ENCODE measurements at regions not wholly inside any gene's neighbourhood (a gene's known extent, or its start where the extent isn't known, plus 50 kb on each side); places are given as distances from the start of the nearest gene placed in this dataset.

DNA sequence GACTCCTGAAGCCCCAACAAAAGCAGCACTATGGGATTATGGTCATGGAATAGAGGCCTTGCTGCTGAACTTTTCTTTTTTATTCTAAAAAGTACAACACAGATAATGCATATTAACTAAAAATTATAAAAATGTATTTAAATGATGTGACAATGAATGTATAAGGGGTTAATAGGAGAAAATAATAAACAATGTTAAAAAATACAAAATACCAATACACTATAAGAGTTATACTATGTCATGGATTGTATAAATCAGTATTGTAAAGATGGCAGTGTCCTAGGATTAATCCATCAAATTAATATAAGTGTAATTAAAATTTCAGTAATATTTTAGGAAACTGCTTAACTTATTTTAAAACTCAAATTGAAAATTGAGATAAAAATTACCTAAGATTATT lies 58.3 kb upstream of the TOP3B start:
- no peak overlapping the region for H3K27ac Mint-ChIP-seq
- no peak for DNase-seq
- peaks cover 58 to 61% (median 61%) of the 10 kb centered on the region in 3 donors for H3K4me1 Mint-ChIP-seq
- H3K4me3 Mint-ChIP-seq, result no peak overlapping the region
- H3K36me3 Mint-ChIP-seq, result peaks cover 0 to 5% of the 10 kb centered on the region in 2 donors
- ATAC-seq (ENCODE audit: low read depth in 2 of 2), result no peak
- no peaks in the 10 kb centered on the region for H3K27me3 Mint-ChIP-seq
- H3K9me3 Mint-ChIP-seq, result peaks cover 0 to 9% (median 0%) of the 10 kb centered on the region in 7 donors

DNA sequence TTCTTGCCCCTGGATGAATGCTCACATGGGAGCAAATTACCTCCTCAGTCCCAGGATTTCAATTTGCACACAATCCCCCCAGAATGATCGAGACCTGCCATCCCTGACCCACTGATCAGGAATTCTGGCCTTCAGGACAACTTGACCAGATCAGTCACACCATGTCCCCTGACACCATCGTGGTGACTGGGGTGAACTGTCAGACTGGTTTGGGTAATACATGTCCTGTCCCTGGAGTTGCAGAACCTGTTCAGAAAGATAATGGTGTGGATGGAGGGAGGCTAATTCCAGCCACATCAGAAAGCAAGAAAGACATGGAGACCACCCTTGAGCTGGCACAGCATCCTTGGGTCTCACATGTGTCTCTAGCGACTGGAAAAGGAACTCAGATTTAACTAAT lies 57.9 kb upstream of the TOP3B start:
- H3K27me3 Mint-ChIP-seq, result no peaks in the 10 kb centered on the region
- peaks cover 0 to 9% (median 0%) of the 10 kb centered on the region in 7 donors for H3K9me3 Mint-ChIP-seq
- no peak for DNase-seq
- peaks cover 0 to 5% of the 10 kb centered on the region in 2 donors for H3K36me3 Mint-ChIP-seq
- no peak for ATAC-seq (ENCODE audit: low read depth in 2 of 2)
- peaks cover 61 to 62% (median 62%) of the 10 kb centered on the region in 3 donors for H3K4me1 Mint-ChIP-seq
- H3K27ac Mint-ChIP-seq, result peak overlapping the region in 2 of 6 donors; percentile 10 to 89
- H3K4me3 Mint-ChIP-seq, result no peak overlapping the region

DNA sequence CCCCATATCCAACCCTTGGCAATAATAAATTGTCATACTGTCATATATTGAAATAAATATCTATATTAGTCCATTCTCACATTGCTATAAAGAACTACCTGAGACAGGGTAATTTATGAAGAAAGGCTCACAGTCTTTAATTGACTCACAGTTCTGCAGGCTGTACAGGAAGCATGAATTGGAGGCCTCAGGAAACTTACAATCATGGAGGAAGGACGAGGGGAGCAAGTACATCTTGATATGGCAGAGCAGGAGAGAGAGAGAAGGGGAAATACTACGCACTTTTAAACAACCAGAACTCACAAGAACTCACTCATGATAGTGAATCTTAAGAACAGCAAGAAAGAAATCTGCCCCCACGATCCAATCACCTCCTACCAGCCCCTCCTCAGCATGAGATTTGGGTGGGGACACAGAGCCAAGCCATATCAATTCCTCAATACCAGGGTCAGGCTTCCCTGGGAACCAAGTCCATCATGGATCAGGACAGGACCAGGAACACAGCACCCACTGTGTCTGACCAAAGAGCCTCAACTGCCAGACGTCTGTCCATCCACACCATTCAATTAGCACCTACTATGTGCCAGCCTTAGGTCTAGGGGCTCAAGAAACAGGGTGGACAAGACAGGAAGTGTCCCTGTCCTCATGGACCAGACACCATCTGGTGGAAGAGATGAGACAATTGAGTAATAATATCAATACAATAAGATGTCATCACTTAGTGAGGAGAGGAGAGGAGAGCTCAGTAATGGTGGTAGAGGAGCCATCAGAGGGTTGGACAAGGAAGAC lies 56.9 kb upstream of the TOP3B start:
- H3K27me3 Mint-ChIP-seq, result no peaks in the 10 kb centered on the region
- H3K27ac Mint-ChIP-seq, result peak overlapping the region in 3 of 6 donors; percentile 26 to 89 (median 71)
- H3K9me3 Mint-ChIP-seq, result peaks cover 0 to 9% (median 0%) of the 10 kb centered on the region in 7 donors
- H3K4me1 Mint-ChIP-seq, result peaks cover 60 to 72% (median 68%) of the 10 kb centered on the region in 3 donors
- H3K4me3 Mint-ChIP-seq, result peak overlapping the region in 2 of 8 donors; percentile 5 to 22
- no peak for ATAC-seq (ENCODE audit: low read depth in 2 of 2)
- DNase-seq, result no peak
- peaks cover 0 to 5% of the 10 kb centered on the region in 2 donors for H3K36me3 Mint-ChIP-seq

DNA sequence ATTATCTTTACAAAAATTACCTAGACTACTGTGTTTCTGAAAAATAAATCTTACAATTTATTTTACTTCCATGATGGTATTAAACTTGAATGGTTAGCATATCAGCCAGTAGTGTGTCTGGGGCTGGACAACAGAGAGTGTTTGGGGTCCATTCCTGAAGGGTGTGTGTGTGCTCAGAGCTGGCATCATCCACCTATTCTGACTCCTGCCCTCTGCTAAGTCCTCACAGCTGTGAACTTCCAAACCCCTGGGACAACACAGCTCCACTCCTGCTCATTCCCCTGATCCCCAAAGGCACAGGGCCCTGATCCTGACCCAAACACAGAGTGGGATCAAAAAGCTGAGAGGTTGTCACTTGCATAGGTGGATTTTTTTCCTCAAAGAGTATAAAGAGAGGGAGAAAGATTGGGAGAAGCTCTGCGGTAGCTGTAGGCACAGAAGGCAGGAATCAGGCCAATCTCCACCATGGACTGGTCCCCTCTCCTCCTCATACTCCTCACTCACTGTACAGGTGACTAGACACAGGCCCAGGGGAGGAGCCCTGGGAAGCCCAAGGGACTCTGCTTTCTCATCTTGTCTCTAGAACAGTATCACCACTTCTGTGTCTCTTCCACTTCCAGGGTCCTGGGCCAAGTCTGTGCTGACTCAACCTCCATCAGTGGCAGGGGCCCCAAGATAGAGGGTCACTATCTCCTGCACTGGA lies 55.7 kb upstream of the TOP3B start:
- H3K27ac Mint-ChIP-seq, result peak overlapping the region; percentile 14 to 93 (median 86)
- H3K4me3 Mint-ChIP-seq, result peak overlapping the region in 4 of 8 donors; percentile 15 to 35 (median 24)
- peaks cover 0 to 9% (median 0%) of the 10 kb centered on the region in 7 donors for H3K9me3 Mint-ChIP-seq
- peaks cover 0 to 5% of the 10 kb centered on the region in 2 donors for H3K36me3 Mint-ChIP-seq
- peaks cover 57 to 65% (median 61%) of the 10 kb centered on the region in 3 donors for H3K4me1 Mint-ChIP-seq
- no peak for ATAC-seq (ENCODE audit: low read depth in 2 of 2)
- no peak for DNase-seq
- H3K27me3 Mint-ChIP-seq, result no peaks in the 10 kb centered on the region

DNA sequence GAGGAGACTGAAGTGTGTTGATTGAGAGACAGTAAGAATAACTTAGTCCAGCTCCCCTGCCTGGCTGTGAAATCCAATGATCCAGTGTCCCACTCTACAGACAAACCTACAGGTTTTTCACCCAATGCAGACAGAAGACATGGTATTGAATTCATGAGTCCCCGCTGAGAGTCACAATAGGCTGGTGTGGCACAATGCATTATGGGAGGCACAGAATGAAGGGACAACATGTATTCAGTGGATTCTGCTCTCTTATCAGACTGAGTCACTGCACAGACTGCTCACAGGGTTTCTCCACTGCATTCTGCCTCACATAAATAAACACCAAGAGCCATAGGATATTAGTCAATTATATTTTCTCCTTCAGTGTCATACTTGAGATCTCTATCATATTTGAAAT lies 55.2 kb upstream of the TOP3B start:
- ATAC-seq (ENCODE audit: low read depth in 2 of 2), result no peak
- H3K4me1 Mint-ChIP-seq, result peaks cover 55 to 65% (median 61%) of the 10 kb centered on the region in 3 donors
- H3K27me3 Mint-ChIP-seq, result no peaks in the 10 kb centered on the region
- H3K4me3 Mint-ChIP-seq, result peak overlapping the region in 5 of 8 donors; percentile 13 to 71 (median 62)
- H3K27ac Mint-ChIP-seq, result peak overlapping the region in 5 of 6 donors; percentile 79 to 91 (median 89)
- H3K36me3 Mint-ChIP-seq, result peaks cover 0 to 5% of the 10 kb centered on the region in 2 donors
- no peak for DNase-seq
- H3K9me3 Mint-ChIP-seq, result peaks cover 0 to 9% (median 0%) of the 10 kb centered on the region in 7 donors

DNA sequence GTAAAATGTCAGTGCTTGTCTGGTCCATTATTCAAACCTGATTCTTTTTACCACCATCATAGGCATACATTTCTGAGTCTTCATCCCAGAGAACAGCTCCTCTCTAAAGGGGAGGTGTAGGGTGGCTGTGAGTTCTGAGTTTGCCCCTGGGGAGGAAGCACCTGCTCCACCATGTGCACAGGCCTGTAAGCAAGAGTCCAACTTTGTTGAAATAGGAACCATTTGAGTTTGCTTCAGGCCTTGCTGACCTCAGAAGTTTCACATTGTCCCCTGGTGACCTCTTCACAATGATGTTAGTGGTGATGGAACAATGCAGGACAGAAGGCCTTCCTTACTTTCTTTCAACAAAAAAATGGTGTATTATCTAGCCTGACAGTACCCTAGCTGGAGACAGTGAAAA lies 54.6 kb upstream of the TOP3B start:
- no peaks in the 10 kb centered on the region for H3K27me3 Mint-ChIP-seq
- peak; percentile 93 to 95 for ATAC-seq (ENCODE audit: low read depth in 2 of 2)
- peaks cover 0 to 5% of the 10 kb centered on the region in 2 donors for H3K36me3 Mint-ChIP-seq
- H3K9me3 Mint-ChIP-seq, result peaks cover 0 to 9% (median 0%) of the 10 kb centered on the region in 7 donors
- peak overlapping the region in 7 of 8 donors; percentile 10 to 71 (median 62) for H3K4me3 Mint-ChIP-seq
- H3K4me1 Mint-ChIP-seq, result peaks cover 60 to 67% (median 66%) of the 10 kb centered on the region in 3 donors
- peak; percentile 61 for DNase-seq
- H3K27ac Mint-ChIP-seq, result peak overlapping the region; percentile 21 to 91 (median 86)

DNA sequence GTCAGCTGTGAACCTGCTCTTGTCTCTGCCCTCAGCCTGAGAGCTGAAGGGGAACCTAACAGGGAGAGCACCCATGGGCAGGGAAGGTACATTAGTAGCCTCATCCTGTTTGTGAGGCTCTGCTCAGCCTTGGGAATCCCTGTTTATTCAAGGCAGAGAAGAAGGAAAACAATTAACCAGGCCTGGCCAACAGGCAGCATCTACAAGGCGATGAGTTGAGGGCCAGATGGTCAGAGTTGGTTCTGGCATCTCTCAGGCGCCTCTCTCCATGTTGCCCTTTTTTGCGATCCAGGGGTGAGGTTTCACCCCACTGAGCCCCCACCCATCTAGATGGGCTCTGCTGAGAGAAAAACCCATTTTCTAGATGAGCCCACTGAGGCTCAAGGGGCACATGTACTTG lies 54.0 kb upstream of the TOP3B start:
- Mint-ChIP-seq H3K4me3 (peak overlapping the region in 4 of 8 donors; percentile 15 to 62 (median 57)), H3K27me3 (no peaks in the 10 kb centered on the region), H3K4me1 (peaks cover 60 to 67% (median 66%) of the 10 kb centered on the region in 3 donors), H3K9me3 (peaks cover 0 to 9% (median 0%) of the 10 kb centered on the region in 7 donors), H3K36me3 (peaks cover 0 to 5% of the 10 kb centered on the region in 2 donors), H3K27ac (peak overlapping the region in 5 of 6 donors; percentile 30 to 91 (median 82))
- DNase-seq (no peak), ATAC-seq (ENCODE audit: low read depth in 2 of 2) (no peak)

DNA sequence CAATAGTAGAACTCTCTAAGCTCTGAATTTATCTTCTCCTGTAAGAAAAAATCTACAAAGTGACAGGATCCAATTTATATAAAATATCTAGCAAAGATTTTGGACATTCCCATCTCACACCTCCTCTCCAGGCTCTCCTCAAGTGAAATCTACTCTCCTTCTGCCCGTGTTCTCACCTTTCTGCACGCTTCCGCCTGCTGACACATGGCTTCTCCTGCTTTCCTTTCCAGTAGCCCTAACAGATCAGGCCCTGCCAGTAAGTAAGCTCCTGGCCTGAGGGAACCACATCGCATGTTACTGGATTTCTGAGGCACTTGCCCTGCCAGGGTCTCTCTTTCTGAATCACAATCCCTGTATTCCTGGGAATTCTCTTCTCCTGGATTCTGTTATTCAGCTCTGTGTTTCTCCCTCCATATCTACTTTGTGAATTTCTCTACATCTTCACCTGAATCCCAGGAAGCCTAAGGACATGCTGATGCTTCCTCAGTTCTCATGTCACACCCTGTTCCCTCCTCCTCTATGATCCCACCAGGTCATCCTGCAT lies 53.3 kb upstream of the TOP3B start:
- ATAC-seq (ENCODE audit: low read depth in 2 of 2) (no peak), DNase-seq (no peak)
- Mint-ChIP-seq H3K4me1 (peaks cover 65 to 73% (median 72%) of the 10 kb centered on the region in 3 donors), H3K9me3 (peaks cover 0 to 9% (median 0%) of the 10 kb centered on the region in 7 donors), H3K4me3 (peak overlapping the region in 3 of 8 donors; percentile 54 to 65 (median 62)), H3K27me3 (no peaks in the 10 kb centered on the region), H3K36me3 (peaks cover 0 to 5% of the 10 kb centered on the region in 2 donors), H3K27ac (peak overlapping the region; percentile 79 to 91 (median 84))

DNA sequence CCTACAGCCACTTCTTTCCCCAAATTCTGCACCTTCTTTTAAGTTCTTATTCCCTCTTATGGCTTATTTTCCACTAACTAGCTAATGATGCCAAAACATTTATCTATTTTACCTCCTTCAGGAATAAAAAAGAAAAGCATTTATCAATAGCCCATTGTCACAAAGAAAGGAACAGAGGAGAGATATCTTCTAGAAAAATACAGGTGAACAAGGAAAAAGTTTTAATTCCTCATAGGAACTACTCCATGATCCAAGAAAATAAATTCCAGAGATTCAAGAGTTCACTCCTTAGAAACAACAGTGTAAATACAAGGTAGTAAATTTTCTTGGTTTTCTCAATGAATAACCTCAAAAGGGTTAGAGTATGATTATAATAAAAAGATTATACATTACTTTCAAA lies 52.6 kb upstream of the TOP3B start:
- Mint-ChIP-seq H3K27ac (peak overlapping the region in 3 of 6 donors; percentile 83 to 92 (median 83)), H3K9me3 (peaks cover 0 to 9% (median 0%) of the 10 kb centered on the region in 7 donors), H3K36me3 (peaks cover 0 to 5% of the 10 kb centered on the region in 2 donors), H3K4me1 (peaks cover 71 to 79% (median 79%) of the 10 kb centered on the region in 3 donors), H3K27me3 (no peaks in the 10 kb centered on the region), H3K4me3 (no peak overlapping the region)
- no peak for DNase-seq
- no peak for ATAC-seq (ENCODE audit: low read depth in 2 of 2)

DNA sequence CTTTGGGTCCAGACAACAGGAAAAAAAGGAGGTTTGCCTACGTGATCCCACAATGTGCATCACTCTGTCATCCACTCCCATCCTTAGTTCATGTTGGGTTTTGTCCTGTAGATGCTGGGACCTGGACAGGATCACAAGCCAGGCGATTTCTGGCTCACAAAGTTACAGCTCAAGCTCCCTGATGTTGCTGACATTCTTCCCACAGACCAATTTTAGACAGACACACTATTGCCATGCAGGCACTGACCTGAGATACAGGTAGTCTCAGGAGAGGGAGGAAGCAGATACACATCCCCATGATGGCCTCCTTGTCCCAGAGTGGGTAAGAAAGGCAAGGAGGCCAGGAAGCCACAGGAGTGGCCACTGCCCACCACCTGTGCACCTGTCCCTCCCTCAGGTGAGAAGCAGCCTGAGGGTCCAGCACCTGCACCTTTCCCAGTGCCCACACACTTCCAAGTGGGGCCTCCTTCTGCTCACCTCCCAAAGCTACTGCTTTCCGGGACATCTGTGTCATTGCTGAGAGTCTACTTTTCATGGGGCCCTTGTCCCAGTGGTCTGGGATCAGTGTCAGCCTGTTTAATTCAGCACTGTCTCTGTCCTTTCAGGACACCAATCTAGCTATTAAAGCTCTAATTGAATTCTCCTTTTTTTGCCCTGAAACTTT lies 52.0 kb upstream of the TOP3B start:
- peak overlapping the region in 4 of 6 donors; percentile 83 to 92 (median 85) for H3K27ac Mint-ChIP-seq
- no peak for ATAC-seq (ENCODE audit: low read depth in 2 of 2)
- DNase-seq, result no peak
- peaks cover 0 to 5% (median 0%) of the 10 kb centered on the region in 7 donors for H3K9me3 Mint-ChIP-seq
- H3K27me3 Mint-ChIP-seq, result no peaks in the 10 kb centered on the region
- no peak overlapping the region for H3K4me3 Mint-ChIP-seq
- H3K36me3 Mint-ChIP-seq, result peaks cover 0 to 2% of the 10 kb centered on the region in 2 donors
- H3K4me1 Mint-ChIP-seq, result peaks cover 66 to 80% (median 79%) of the 10 kb centered on the region in 3 donors

DNA sequence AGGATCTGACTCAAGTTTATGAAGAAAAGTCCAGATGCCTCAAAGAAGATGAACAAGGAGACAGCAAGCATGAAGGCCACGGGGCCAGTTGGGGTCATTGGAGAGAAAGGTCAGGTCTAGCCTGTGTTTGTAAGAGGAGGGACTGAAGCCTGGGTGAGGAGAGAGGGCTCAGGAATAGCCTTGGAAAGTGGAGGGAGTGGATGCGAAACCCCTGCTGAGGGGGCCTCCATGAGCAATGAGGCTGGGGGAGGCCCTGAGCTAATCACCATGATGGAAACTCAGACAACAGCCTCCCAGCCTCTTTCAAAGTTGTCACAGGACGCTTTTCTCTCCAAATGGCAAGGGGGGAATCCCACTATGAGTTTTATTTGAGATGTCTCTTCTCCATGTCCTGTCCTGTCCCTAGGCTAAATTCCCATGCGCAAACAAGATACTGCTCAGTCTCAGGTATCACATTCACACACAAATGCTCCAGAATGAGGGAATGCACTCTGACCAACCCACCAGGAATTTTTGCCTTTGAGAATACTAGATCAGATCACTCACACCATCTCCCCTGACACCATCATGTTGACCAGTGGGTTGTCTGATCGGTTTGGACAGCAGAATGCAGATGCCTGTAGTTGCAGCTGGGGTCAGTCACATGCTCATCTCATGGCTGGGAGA lies 51.3 kb upstream of the TOP3B start:
- DNase-seq (no peak), ATAC-seq (ENCODE audit: low read depth in 2 of 2) (no peak)
- Mint-ChIP-seq H3K27me3 (no peaks in the 10 kb centered on the region), H3K4me3 (peak overlapping the region in 1 of 8 donors; percentile 40), H3K36me3 (no peaks in the 10 kb centered on the region), H3K9me3 (no peaks in the 10 kb centered on the region), H3K4me1 (peaks cover 60 to 78% (median 76%) of the 10 kb centered on the region in 3 donors), H3K27ac (peak overlapping the region in 1 of 6 donors; percentile 87)
